Cardiac muscle cell (in vitro differentiated cells and primary cell): ENCODE measurements at regions not wholly inside any gene's neighbourhood (a gene's known extent, or its start where the extent isn't known, plus 50 kb on each side); places are given as distances from the start of the nearest gene placed in this dataset.
A peak's percentile ranks its signal among the peaks of the same experiment; 100 is the strongest.

Experiments
- DNase-seq, 2 donors: peaks; one replicate each; pipeline versions ENCODE4 v3.0.0 to v3.0.0-alpha.2; 2010 to 2017; ENCODE audit warnings: low read depth in 1 of 2, low spot score in 1 of 2
- H3K27ac ChIP-seq: fragments of 200-600 bp; sonication (generic); 2 replicates; pipeline ENCODE4 v1.5.1; 2016
- H3K27me3 ChIP-seq: fragments of 200-600 bp; sonication (generic); 2 replicates; pipeline ENCODE4 v1.6.0; 2016; ENCODE audit warnings: control low read depth
- H3K36me3 ChIP-seq: fragments of 200-600 bp; sonication (generic); 2 replicates; pipeline ENCODE4 v1.5.1; 2016; ENCODE audit warnings: control low read depth
- H3K4me1 ChIP-seq: fragments of 200-600 bp; sonication (generic); 2 replicates; pipeline ENCODE4 v1.8.1; 2017; ENCODE audit warnings: low read depth, mild to moderate bottlenecking, mixed run types
- H3K4me3 ChIP-seq: fragments of 200-600 bp; sonication (generic); 2 replicates; pipeline ENCODE4 v1.5.1; 2016; ENCODE audit warnings: mild to moderate bottlenecking
- H3K9me3 ChIP-seq: fragments of 200-600 bp; sonication (generic); 2 replicates; pipeline ENCODE4 v1.5.1; 2017; ENCODE audit warnings: low read depth, mild to moderate bottlenecking, control low read depth
- CTCF ChIP-seq: IDR thresholded peaks from 2 replicates; pipeline ENCODE4 v1.5.1; 2012; ENCODE audit warnings: low read depth, mild to moderate bottlenecking, low read length

DNA sequence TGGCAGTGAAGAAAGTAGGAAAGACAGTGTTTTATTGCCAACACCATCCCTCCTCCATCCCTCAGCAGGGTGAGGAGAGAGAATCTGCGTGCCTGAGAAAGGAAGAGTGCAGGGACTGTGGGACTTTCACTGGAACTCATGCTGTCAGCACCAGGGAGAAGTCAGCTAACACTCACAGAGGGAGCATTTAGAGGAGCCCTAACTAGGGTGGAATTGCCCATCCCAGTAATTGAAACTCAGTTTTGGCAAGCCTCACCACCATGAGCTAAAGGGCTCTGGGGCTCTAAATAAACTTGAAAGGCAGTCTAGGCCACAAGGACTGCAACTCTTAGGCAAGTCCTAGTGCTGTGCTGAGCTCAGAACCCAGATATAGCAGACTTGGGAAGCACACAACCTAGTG is 622.3 kb downstream of the SEMA5A start:
- H3K27me3 ChIP-seq: no peaks in the 10 kb centered on the region
- H3K4me3 ChIP-seq: no peak overlapping the region
- H3K36me3 ChIP-seq: no peaks in the 10 kb centered on the region
- H3K9me3 ChIP-seq: no peaks in the 10 kb centered on the region
- no peaks in the 10 kb centered on the region for H3K4me1 ChIP-seq
- no peak for TF ChIP-seq CTCF
- DNase-seq: peak in 1 of 2 donors; percentile 10
- H3K27ac ChIP-seq: no peak overlapping the region

- no peak for DNase-seq
- Histone ChIP-seq H3K36me3 (no peaks in the 10 kb centered on the region), H3K27ac (no peak overlapping the region), H3K27me3 (no peaks in the 10 kb centered on the region), H3K9me3 (no peaks in the 10 kb centered on the region), H3K4me1 (no peaks in the 10 kb centered on the region), H3K4me3 (no peak overlapping the region)
- TF ChIP-seq CTCF: no peak
Measured at GRCh38 chr5:8924054-8924793, 621.7 kb downstream of the SEMA5A start.

- Histone ChIP-seq H3K4me3 (no peak overlapping the region), H3K4me1 (no peaks in the 10 kb centered on the region), H3K27ac (no peak overlapping the region), H3K27me3 (no peaks in the 10 kb centered on the region), H3K9me3 (no peaks in the 10 kb centered on the region), H3K36me3 (no peaks in the 10 kb centered on the region)
- TF ChIP-seq CTCF: no peak
- DNase-seq: no peak
Measured at GRCh38 chr5:8930021-8930420, 615.9 kb downstream of the SEMA5A start.

DNA sequence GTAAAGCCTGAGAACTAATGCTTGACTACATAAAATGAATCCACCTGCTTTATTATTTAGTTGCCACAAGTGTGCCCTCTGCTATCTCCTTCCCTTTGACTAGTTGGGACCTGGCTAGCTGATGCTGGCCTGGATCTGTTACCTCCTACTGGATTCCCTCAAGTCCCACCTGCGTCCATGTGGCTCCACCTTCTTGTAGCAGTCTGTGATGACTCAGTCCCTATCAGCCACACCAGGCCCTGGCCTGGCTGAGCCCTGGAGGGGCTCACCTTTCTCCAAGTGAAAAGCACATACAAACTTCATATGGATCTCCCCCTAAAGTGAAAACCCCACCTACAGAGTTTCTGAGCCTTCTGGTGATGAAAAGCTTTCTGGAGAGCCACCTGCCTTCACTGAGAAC is 611.4 kb downstream of the SEMA5A start:
- Histone ChIP-seq H3K4me3 (no peak overlapping the region), H3K27me3 (no peaks in the 10 kb centered on the region), H3K27ac (no peak overlapping the region), H3K9me3 (no peaks in the 10 kb centered on the region), H3K4me1 (no peaks in the 10 kb centered on the region), H3K36me3 (no peaks in the 10 kb centered on the region)
- TF ChIP-seq CTCF: no peak
- DNase-seq: no peak

- Histone ChIP-seq H3K36me3 (no peaks in the 10 kb centered on the region), H3K9me3 (no peaks in the 10 kb centered on the region), H3K4me3 (no peak overlapping the region), H3K27me3 (no peaks in the 10 kb centered on the region), H3K4me1 (no peaks in the 10 kb centered on the region), H3K27ac (no peak overlapping the region)
- no peak for DNase-seq
- TF ChIP-seq CTCF: no peak
Measured at GRCh38 chr5:8940934-8941333, 604.9 kb downstream of the SEMA5A start.
